GM23338 (cell line): ENCODE measurements at regions not wholly inside any gene's neighbourhood (a gene's known extent, or its start where the extent isn't known, plus 50 kb on each side); places are given as distances from the start of the nearest gene placed in this dataset.

Experiments
- CREB1 ChIP-seq: fragments of 250-450 bp; sonication (Bioruptor Pico); IDR thresholded peaks from 2 replicates; pipeline ENCODE4 v1.5.0; 2020; ENCODE audit warnings: low read depth, mild to moderate bottlenecking, moderate library complexity
- CTCF ChIP-seq, 2 experiments: fragments of 200-600 bp in 1 of 2; sonication (generic) in 1 of 2; conservative IDR thresholded peaks; 2 replicates each; pipeline versions ENCODE4 v1.5.1 to v1.6.1; 2016 to 2017; ENCODE audit warnings: antibody characterized with exemption in 2 of 2, low read depth in 2 of 2, mild to moderate bottlenecking in 2 of 2, moderate library complexity in 1 of 2
- ETS1 ChIP-seq: IDR thresholded peaks from 2 replicates; pipeline ENCODE4 v1.6.1; 2016; ENCODE audit warnings: antibody characterized with exemption
- EZH2 ChIP-seq: fragments of 200-600 bp; sonication (generic); IDR thresholded peaks from one replicate; pipeline ENCODE4 v1.8.0; 2017; ENCODE audit warnings: antibody characterized with exemption, mild to moderate bottlenecking, low read depth; ENCODE audit not compliant: unreplicated experiment
- EZH2phosphoT487 ChIP-seq: fragments of 200-600 bp; sonication (generic); IDR thresholded peaks from one replicate; pipeline ENCODE4 v1.8.1; 2018; ENCODE audit warnings: antibody characterized with exemption; ENCODE audit not compliant: unreplicated experiment
- JUNB ChIP-seq: IDR thresholded peaks from one replicate; pipeline ENCODE4 v1.6.1; 2016; ENCODE audit warnings: antibody characterized with exemption; ENCODE audit not compliant: unreplicated experiment
- POLR2AphosphoS5 ChIP-seq: IDR thresholded peaks from 2 replicates; pipeline ENCODE4 v1.6.1; 2016; ENCODE audit warnings: antibody characterized with exemption, low read depth
- REST ChIP-seq: IDR thresholded peaks from one replicate; pipeline ENCODE4 v1.6.1; 2018; ENCODE audit warnings: antibody characterized with exemption; ENCODE audit not compliant: unreplicated experiment
- ZNF114 ChIP-seq: fragments of 250-450 bp; sonication (Bioruptor Pico); IDR thresholded peaks from 2 replicates; pipeline ENCODE4 v1.5.0; 2020; ENCODE audit warnings: mild to moderate bottlenecking, moderate library complexity
- ZNF331 ChIP-seq: fragments of 250-450 bp; sonication (Bioruptor Pico); IDR thresholded peaks from 2 replicates; pipeline ENCODE4 v1.5.0; 2020; ENCODE audit warnings: low read depth, mild to moderate bottlenecking, moderate library complexity
- ZNF462 ChIP-seq: fragments of 250-450 bp; sonication (Bioruptor Pico); IDR thresholded peaks from 2 replicates; pipeline ENCODE4 v1.5.0; 2020; ENCODE audit warnings: mild to moderate bottlenecking, moderate library complexity

GRCh38 chr22:27460591-27461347 lies 340.8 kb downstream of the MN1 start:
- TF ChIP-seq CTCF (conservative IDR thresholded peaks at IDR 0.05; ENCODE audit: low read depth in 2 of 2) (no peak), ZNF462 (CRISPR knock-in tag) (no peak), REST (no peak), ETS1 (no peak), POLR2AphosphoS5 (no peak), ZNF114 (CRISPR knock-in tag) (no peak), EZH2 (no peak), ZNF331 (CRISPR knock-in tag) (no peak), CREB1 (CRISPR knock-in tag) (no peak), EZH2phosphoT487 (no peak), JUNB (no peak)
